HepG2 (cell line): ENCODE measurements at regions not wholly inside any gene's neighbourhood (a gene's known extent, or its start where the extent isn't known, plus 50 kb on each side); places are given as distances from the start of the nearest gene placed in this dataset.

Experiments
- ATAC-seq: fragments of 200-7000 bp; cut with Tn5 transposase; 3 replicates; pipeline ENCODE4 v1.9.1; 2020; ENCODE audit warnings: mild to moderate bottlenecking, moderate library complexity
- BruUV-seq: library from RNA; stranded (reverse); fragments of 400-500 nt; replicated peaks from 2 replicates; lab custom pipeline; 2021; lab: Mats Ljungman, UMichigan
- CTCF ChIA-PET: fragments of 300-600 bp; formaldehyde crosslinking; extraction: SDS; loops from one replicate; lab custom pipeline; 2021; ENCODE audit warnings: low total read pairs, inconsistent platforms, low intra/inter-chr PET ratio; lab: Yijun Ruan, JAX
- POLR2A ChIA-PET: fragments of 350-600 bp; sonication (Branson Sonifier 250); formaldehyde crosslinking; loops from one replicate; lab custom pipeline; 2020; ENCODE audit warnings: antibody characterized with exemption, inconsistent platforms; lab: Yijun Ruan, JAX
- DNase-seq: peaks from one replicate; pipeline ENCODE4 v3.0.0-alpha.2; 2015; ENCODE audit warnings: low spot score
- FAIRE-seq: peaks from 3 replicates; lab custom pipeline; 2011; peaks lifted over from hg19 to GRCh38; lab: Jason Lieb, UNC
- H2AFZ ChIP-seq: one replicate; pipeline ENCODE4 v1.6.1; 2011; ENCODE audit warnings: low read length, inconsistent platforms
- H3K27ac ChIP-seq: fragments of 300-600 bp; 3 replicates; pipeline ENCODE4 v1.8.0; 2011; ENCODE audit warnings: mixed run types, mild to moderate bottlenecking, mixed read lengths, low read length, inconsistent platforms; ENCODE audit not compliant: insufficient read depth; ENCODE audit errors: extremely low read length
- H3K27me3 ChIP-seq, 2 experiments: fragments of 200-600 bp in 1 of 2; 2 replicates in 1 of 2; 3 replicates in 1 of 2; pipeline versions ENCODE4 v1.6.0 to v1.8.0; 2011; ENCODE audit warnings: low read length in 2 of 2, mild to moderate bottlenecking in 2 of 2, moderate library complexity in 2 of 2, inconsistent platforms in 1 of 2; ENCODE audit not compliant: insufficient read depth in 2 of 2, control insufficient read depth in 1 of 2
- H3K36me3 ChIP-seq, 2 experiments: fragments of 200-600 bp in 1 of 2; replicated peaks in 1 of 2; 2 replicates in 1 of 2; 3 replicates in 1 of 2; pipeline versions ENCODE4 v1.5.1 to v1.8.0; 2011; ENCODE audit warnings: low read length in 2 of 2, inconsistent platforms in 1 of 2; ENCODE audit not compliant: insufficient read depth in 2 of 2, control insufficient read depth in 1 of 2
- H3K4me1 ChIP-seq: 2 replicates; pipeline ENCODE4 v1.5.1; 2012; ENCODE audit warnings: low read length, inconsistent platforms; ENCODE audit not compliant: insufficient read depth
- H3K4me2 ChIP-seq: 2 replicates; pipeline ENCODE4 v1.6.0; 2011; ENCODE audit warnings: low read depth, low read length, inconsistent platforms
- H3K4me3 ChIP-seq, 3 experiments: fragments of 200-600 bp in 1 of 3; sonication (generic), shearing (Covaris generic) in 1 of 3; replicated peaks in 1 of 3; 2 replicates each; pipeline ENCODE4 v1.5.1; 2011 to 2016; ENCODE audit warnings: low read length in 3 of 3, inconsistent platforms in 2 of 3, low read depth in 2 of 3, mild to moderate bottlenecking in 2 of 3, control low read depth in 1 of 3, mixed read lengths in 1 of 3; ENCODE audit not compliant: insufficient read depth in 1 of 3
- H3K79me2 ChIP-seq: one replicate; pipeline ENCODE4 v1.6.1; 2011; ENCODE audit warnings: low read length, inconsistent platforms; ENCODE audit not compliant: insufficient read depth
- H3K9ac ChIP-seq: 2 replicates; pipeline ENCODE4 v1.6.0; 2011; ENCODE audit warnings: mild to moderate bottlenecking, low read depth, low read length, inconsistent platforms; ENCODE audit not compliant: insufficient read depth
- H3K9me3 ChIP-seq: 2 replicates; pipeline ENCODE4 v1.5.1; 2012; ENCODE audit warnings: mild to moderate bottlenecking, low read length
- H4K20me1 ChIP-seq: 2 replicates; pipeline ENCODE4 v1.6.0; 2011; ENCODE audit warnings: inconsistent platforms, mild to moderate bottlenecking, low read length, moderate library complexity; ENCODE audit not compliant: insufficient read depth
- ATF6 ChIP-seq: sonication (generic); formaldehyde crosslinking; conservative IDR thresholded peaks from 2 replicates; pipeline ENCODE4 v1.4.0; 2020; ENCODE audit warnings: missing genetic modification reagents
- GFI1 ChIP-seq: sonication (generic); formaldehyde crosslinking; IDR thresholded peaks from 2 replicates; pipeline ENCODE4 v1.5.0; 2020; ENCODE audit warnings: missing genetic modification reagents, mild to moderate bottlenecking, borderline replicate concordance
- KDM4B ChIP-seq: sonication (generic); formaldehyde crosslinking; IDR thresholded peaks from 2 replicates; pipeline ENCODE4 v1.4.0; 2020; ENCODE audit warnings: missing genetic modification reagents
- MTF1 ChIP-seq: sonication (generic); formaldehyde crosslinking; IDR thresholded peaks from 2 replicates; pipeline ENCODE4 v1.5.0; 2020; ENCODE audit warnings: missing genetic modification reagents
- MYC ChIP-seq: sonication (generic); formaldehyde crosslinking; IDR thresholded peaks from 2 replicates; pipeline ENCODE4 v1.9.0; 2021; ENCODE audit warnings: missing genetic modification reagents, borderline replicate concordance
- NFRKB ChIP-seq: fragments of 450-650 bp; IDR thresholded peaks from 2 replicates; pipeline ENCODE4 v1.6.1; 2017
- PHF5A ChIP-seq: IDR thresholded peaks from one replicate; pipeline ENCODE4 v1.6.1; 2018; ENCODE audit warnings: low read depth, missing genetic modification reagents; ENCODE audit not compliant: unreplicated experiment
- POLR2A ChIP-seq, 2 experiments: IDR thresholded peaks; 2 replicates each; pipeline ENCODE4 v1.6.1; 2011; ENCODE audit warnings: low read depth in 2 of 2, low read length in 2 of 2, mild to moderate bottlenecking in 1 of 2, moderate library complexity in 1 of 2; ENCODE audit not compliant: insufficient read depth in 1 of 2
- RFX5 ChIP-seq: IDR thresholded peaks from 2 replicates; pipeline ENCODE4 v1.6.1; 2011; ENCODE audit warnings: low read depth, low read length, improper control_type of control experiment
- ZNF776 ChIP-seq: sonication (generic); formaldehyde crosslinking; IDR thresholded peaks from 2 replicates; pipeline ENCODE4 v1.4.0; 2020; ENCODE audit warnings: mild to moderate bottlenecking, missing genetic modification reagents
- ZNF850 ChIP-seq: sonication (generic); formaldehyde crosslinking; conservative IDR thresholded peaks from 2 replicates; pipeline ENCODE4 v1.9.0; 2021; ENCODE audit warnings: mild to moderate bottlenecking, missing genetic modification reagents
- ZSCAN31 ChIP-seq: sonication (generic); formaldehyde crosslinking; IDR thresholded peaks from 2 replicates; pipeline ENCODE4 v1.5.0; 2020; ENCODE audit warnings: low read depth, mild to moderate bottlenecking, missing genetic modification reagents
- WGBS: methylation state at CpG from one replicate; pipeline ENCODE4 v1.1.6; 2017; ENCODE audit warnings: low lambda C conversion rate; 5-methylcytosine and 5-hydroxymethylcytosine counted together
- in situ Hi-C: cut with HindIII; loops from 2 replicates; pipeline ENCODE4 v1.10.0; 2017; ENCODE audit warnings: low pct_unique_long_range_greater_than_20kb; ENCODE audit not compliant: extremely low pct_ligation_motif_present
- intact Hi-C: fragments of 100-400 bp; cut with micrococcal nuclease; formaldehyde crosslinking; loops from one replicate; pipeline ENCODE4 v1.10.0; 2022; ENCODE audit not compliant: unreplicated experiment

GRCh38 chr10:47218803-47219202 is 81.2 kb upstream of the GDF10 start:
- BruUV-seq: no TSS peak
- no peak for FAIRE-seq
- H3K4me3 ChIP-seq: no peak overlapping the region
- in situ Hi-C loops (no loop called here), intact Hi-C loops (no loop called here)
- ATAC-seq: no peak
- no peaks in the 10 kb centered on the region for H3K4me1 ChIP-seq
- H2AFZ ChIP-seq: no peak overlapping the region
- POLR2A ChIA-PET: no interaction called here
- no peak overlapping the region for H3K9ac ChIP-seq
- 0% methylated on average over 4 of the region's 5 CpGs for WGBS
- H3K9me3 ChIP-seq: no peaks in the 10 kb centered on the region
- no peak overlapping the region for H3K4me2 ChIP-seq
- H3K27me3 ChIP-seq: no peaks in the 10 kb centered on the region; a peak in 1 of 5 replicates
- no peak for DNase-seq
- no peaks in the 10 kb centered on the region for H3K79me2 ChIP-seq
- CTCF ChIA-PET: no interaction called here
- TF ChIP-seq NFRKB: no peak
- no peak for TF ChIP-seq RFX5
- TF ChIP-seq KDM4B (CRISPR knock-in tag): no peak
- no peak for TF ChIP-seq ZSCAN31 (CRISPR knock-in tag)
- TF ChIP-seq MYC (CRISPR knock-in tag): no peak
- no peak for TF ChIP-seq MTF1 (CRISPR knock-in tag)
- no peak for TF ChIP-seq PHF5A
- TF ChIP-seq ZNF850 (CRISPR knock-in tag): no peak
- TF ChIP-seq GFI1 (CRISPR knock-in tag): no peak
- TF ChIP-seq POLR2A (IDR thresholded peaks at IDR 0.05; ENCODE audit: insufficient read depth in 1 of 2, low read depth in 2 of 2, low read length in 2 of 2): no peak
- TF ChIP-seq ATF6 (CRISPR knock-in tag): no peak
- TF ChIP-seq ZNF776 (CRISPR knock-in tag): no peak
- no peaks in the 10 kb centered on the region for H3K36me3 ChIP-seq
- H4K20me1 ChIP-seq: no peaks in the 10 kb centered on the region
- no peak overlapping the region for H3K27ac ChIP-seq
